ENCODE measurements at regions not wholly inside any gene's neighbourhood (a gene's known extent, or its start where the extent isn't known, plus 50 kb on each side); places are given as distances from the start of the nearest gene placed in this dataset.

DNA sequence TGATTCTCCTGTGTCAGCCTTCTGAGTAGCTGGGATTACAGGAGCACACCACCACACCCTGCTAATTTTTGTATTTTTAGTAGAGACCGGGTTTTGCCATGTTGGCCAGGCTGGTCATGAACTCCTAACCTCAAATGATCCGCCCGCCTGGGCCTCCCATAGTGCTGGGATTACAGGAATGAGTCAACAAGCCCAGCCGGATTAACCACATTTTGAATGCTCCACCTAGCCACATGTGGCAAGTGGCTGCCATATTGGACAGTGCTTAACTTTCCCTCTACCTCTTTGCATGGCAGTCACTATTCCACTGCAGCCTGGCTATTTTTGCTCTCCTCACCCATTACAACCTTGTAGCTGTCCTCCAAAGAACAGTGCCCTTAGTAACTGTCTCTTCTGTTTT lies 160.1 kb downstream of the GATA3 start:
- no peak overlapping the region for H3K4me2 ChIP-seq
- H2AFZ ChIP-seq, result no peak overlapping the region
- H3K9me3 ChIP-seq (ENCODE audit: low read depth), result no peaks in the 10 kb centered on the region
- no peaks in the 10 kb centered on the region for H3K79me2 ChIP-seq
- no peaks in the 10 kb centered on the region for H3K27me3 ChIP-seq
- no peak for DNase-seq (ENCODE audit: low spot score)
- H3K4me3 ChIP-seq, result no peak overlapping the region
- TF ChIP-seq EZH2 (IDR thresholded peaks at IDR 0.05; ENCODE audit: borderline replicate concordance), result no peak
- TF ChIP-seq, protein P1, sequence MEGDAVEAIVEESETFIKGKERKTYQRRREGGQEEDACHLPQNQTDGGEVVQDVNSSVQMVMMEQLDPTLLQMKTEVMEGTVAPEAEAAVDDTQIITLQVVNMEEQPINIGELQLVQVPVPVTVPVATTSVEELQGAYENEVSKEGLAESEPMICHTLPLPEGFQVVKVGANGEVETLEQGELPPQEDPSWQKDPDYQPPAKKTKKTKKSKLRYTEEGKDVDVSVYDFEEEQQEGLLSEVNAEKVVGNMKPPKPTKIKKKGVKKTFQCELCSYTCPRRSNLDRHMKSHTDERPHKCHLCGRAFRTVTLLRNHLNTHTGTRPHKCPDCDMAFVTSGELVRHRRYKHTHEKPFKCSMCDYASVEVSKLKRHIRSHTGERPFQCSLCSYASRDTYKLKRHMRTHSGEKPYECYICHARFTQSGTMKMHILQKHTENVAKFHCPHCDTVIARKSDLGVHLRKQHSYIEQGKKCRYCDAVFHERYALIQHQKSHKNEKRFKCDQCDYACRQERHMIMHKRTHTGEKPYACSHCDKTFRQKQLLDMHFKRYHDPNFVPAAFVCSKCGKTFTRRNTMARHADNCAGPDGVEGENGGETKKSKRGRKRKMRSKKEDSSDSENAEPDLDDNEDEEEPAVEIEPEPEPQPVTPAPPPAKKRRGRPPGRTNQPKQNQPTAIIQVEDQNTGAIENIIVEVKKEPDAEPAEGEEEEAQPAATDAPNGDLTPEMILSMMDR (IDR thresholded peaks at IDR 0.05; ENCODE audit: poor library complexity), result no peak
- no peak for TF ChIP-seq EZH2phosphoT487 (IDR thresholded peaks at IDR 0.05; ENCODE audit: low read depth, severe bottlenecking, unreplicated experiment)
- no peaks in the 10 kb centered on the region for H3K4me1 ChIP-seq (ENCODE audit: insufficient read depth)
- 95% methylated on average over 4 of the region's 4 CpGs for WGBS (ENCODE audit: low lambda C conversion rate, missing lambda C conversion rate)
- H3K27ac ChIP-seq, result no peak overlapping the region
- H3K9me2 ChIP-seq (replicated peaks; ENCODE audit: insufficient read depth), result no peaks in the 10 kb centered on the region
- no peaks in the 10 kb centered on the region for H4K20me1 ChIP-seq (ENCODE audit: insufficient read depth, poor library complexity, severe bottlenecking)
- H3K36me3 ChIP-seq (replicated peaks; ENCODE audit: insufficient read depth, low read depth), result no peaks in the 10 kb centered on the region

- H3K27me3 ChIP-seq, result no peaks in the 10 kb centered on the region
- no peaks in the 10 kb centered on the region for H3K4me1 ChIP-seq (ENCODE audit: insufficient read depth)
- H3K9me3 ChIP-seq (ENCODE audit: low read depth), result no peaks in the 10 kb centered on the region
- no peak for DNase-seq (ENCODE audit: low spot score)
- no peak overlapping the region for H3K4me3 ChIP-seq
- no peaks in the 10 kb centered on the region for H3K79me2 ChIP-seq
- no peak overlapping the region for H3K27ac ChIP-seq
- no peaks in the 10 kb centered on the region for H3K36me3 ChIP-seq (replicated peaks; ENCODE audit: insufficient read depth, low read depth)
- no peaks in the 10 kb centered on the region for H4K20me1 ChIP-seq (ENCODE audit: insufficient read depth, poor library complexity, severe bottlenecking)
- H2AFZ ChIP-seq, result no peak overlapping the region
- H3K9me2 ChIP-seq (replicated peaks; ENCODE audit: insufficient read depth), result no peaks in the 10 kb centered on the region
- TF ChIP-seq, protein P1 (IDR thresholded peaks at IDR 0.05; ENCODE audit: poor library complexity), result no peak
- TF ChIP-seq EZH2 (IDR thresholded peaks at IDR 0.05; ENCODE audit: borderline replicate concordance), result no peak
- TF ChIP-seq EZH2phosphoT487 (IDR thresholded peaks at IDR 0.05; ENCODE audit: low read depth, severe bottlenecking, unreplicated experiment), result no peak
- H3K4me2 ChIP-seq, result no peak overlapping the region
Observed at GRCh38 chr10:8216893-8217292, 162.4 kb downstream of the GATA3 start.

DNA sequence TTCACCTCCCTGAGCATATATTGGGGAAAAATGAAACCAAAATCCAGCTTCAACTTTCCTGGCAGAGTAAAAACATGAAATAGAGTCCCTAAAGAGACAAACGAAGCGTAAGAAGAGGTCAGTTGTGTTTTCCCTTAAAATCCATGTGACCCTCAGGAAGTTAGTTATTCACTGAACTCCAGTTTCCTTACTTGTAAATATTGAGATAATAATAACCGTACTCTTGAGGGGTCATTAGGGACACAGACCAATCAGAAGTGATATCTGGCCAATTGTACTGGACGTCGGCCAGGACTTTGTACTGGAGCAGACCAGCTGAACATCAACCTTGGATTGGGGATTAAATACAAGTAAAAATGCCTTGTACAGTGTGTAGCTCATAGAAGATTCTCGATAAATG lies 167.0 kb downstream of the GATA3 start:
- Histone ChIP-seq H3K4me1 (ENCODE audit: insufficient read depth) (no peaks in the 10 kb centered on the region), H3K27ac (no peak overlapping the region), H3K79me2 (no peaks in the 10 kb centered on the region), H3K4me2 (no peak overlapping the region), H3K27me3 (no peaks in the 10 kb centered on the region), H3K9me3 (ENCODE audit: low read depth) (no peaks in the 10 kb centered on the region), H4K20me1 (ENCODE audit: insufficient read depth, poor library complexity, severe bottlenecking) (no peaks in the 10 kb centered on the region), H2AFZ (no peak overlapping the region), H3K36me3 (replicated peaks; ENCODE audit: insufficient read depth, low read depth) (no peaks in the 10 kb centered on the region), H3K4me3 (no peak overlapping the region), H3K9me2 (replicated peaks; ENCODE audit: insufficient read depth) (no peaks in the 10 kb centered on the region)
- no peak for DNase-seq (ENCODE audit: low spot score)
- TF ChIP-seq, protein P1 (IDR thresholded peaks at IDR 0.05; ENCODE audit: poor library complexity), result no peak
- TF ChIP-seq EZH2phosphoT487 (IDR thresholded peaks at IDR 0.05; ENCODE audit: low read depth, severe bottlenecking, unreplicated experiment) (no peak), EZH2 (IDR thresholded peaks at IDR 0.05; ENCODE audit: borderline replicate concordance) (no peak)
- WGBS (ENCODE audit: low lambda C conversion rate, missing lambda C conversion rate), result 80% methylated on average over 6 of the region's 6 CpGs

DNA sequence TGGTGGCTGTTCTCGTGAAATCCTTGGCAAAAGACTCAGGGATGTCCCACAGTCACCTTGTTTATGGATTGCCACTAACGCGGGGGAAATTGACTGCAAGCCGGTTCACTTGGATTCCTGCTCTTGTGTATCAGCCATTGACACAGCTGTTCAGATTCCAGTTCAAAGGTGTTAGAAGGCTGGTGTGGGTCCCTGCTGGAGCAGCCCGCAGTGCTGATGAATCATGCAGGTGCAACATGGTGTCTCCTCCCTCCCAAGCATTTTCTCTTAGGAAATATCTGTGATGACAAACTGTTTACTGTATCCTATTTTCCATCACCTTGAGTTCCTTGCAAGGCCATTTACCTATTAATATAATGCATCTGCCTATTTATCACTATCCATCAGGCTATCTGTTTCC lies 170.1 kb downstream of the GATA3 start:
- 87% methylated on average over 5 of the region's 5 CpGs for WGBS (ENCODE audit: low lambda C conversion rate, missing lambda C conversion rate)
- Histone ChIP-seq H2AFZ (no peak overlapping the region), H3K36me3 (replicated peaks; ENCODE audit: insufficient read depth, low read depth) (no peaks in the 10 kb centered on the region), H3K9me3 (ENCODE audit: low read depth) (no peaks in the 10 kb centered on the region), H4K20me1 (ENCODE audit: insufficient read depth, poor library complexity, severe bottlenecking) (no peaks in the 10 kb centered on the region), H3K27me3 (peaks cover 3% of the 10 kb centered on the region), H3K27ac (no peak overlapping the region), H3K4me1 (ENCODE audit: insufficient read depth) (no peaks in the 10 kb centered on the region), H3K4me2 (no peak overlapping the region), H3K4me3 (no peak overlapping the region), H3K79me2 (no peaks in the 10 kb centered on the region), H3K9me2 (replicated peaks; ENCODE audit: insufficient read depth) (no peaks in the 10 kb centered on the region)
- no peak for DNase-seq (ENCODE audit: low spot score)
- TF ChIP-seq, protein P1 (IDR thresholded peaks at IDR 0.05; ENCODE audit: poor library complexity), result no peak
- TF ChIP-seq EZH2phosphoT487 (IDR thresholded peaks at IDR 0.05; ENCODE audit: low read depth, severe bottlenecking, unreplicated experiment), result no peak
- TF ChIP-seq EZH2 (IDR thresholded peaks at IDR 0.05; ENCODE audit: borderline replicate concordance), result no peak
